Neural cell (in vitro differentiated cells): ENCODE measurements at regions not wholly inside any gene's neighbourhood (a gene's known extent, or its start where the extent isn't known, plus 50 kb on each side); places are given as distances from the start of the nearest gene placed in this dataset.
"Not testable (repeated sequence)": the region's sequence is repeated elsewhere in the genome, so short reads cannot be mapped to it uniquely, and the experiment has no call there.

Experiments used
- H2AFZ ChIP-seq: fragments of 200-600, 300-800 bp; sonication (generic), shearing (Covaris generic); 2 replicates; pipeline ENCODE4 v1.6.0; 2014; ENCODE audit warnings: low read depth, mild to moderate bottlenecking, antibody characterized with exemption, low read length, moderate library complexity
- H3F3A ChIP-seq: fragments of 200-600 bp; shearing (Covaris generic); 2 replicates; pipeline ENCODE4 v1.6.1; 2016; ENCODE audit warnings: mild to moderate bottlenecking, moderate library complexity, mixed read lengths, antibody characterized with exemption, low read length; ENCODE audit not compliant: insufficient read depth, poor library complexity, severe bottlenecking
- H3K27ac ChIP-seq: fragments of 200-600, 300-800 bp; sonication (generic), shearing (Covaris generic); 2 replicates; pipeline ENCODE4 v1.5.1; 2014; ENCODE audit warnings: mild to moderate bottlenecking, low read length, moderate library complexity
- H3K27me3 ChIP-seq: fragments of 300-800, 200-600 bp; sonication (generic), shearing (Covaris generic); 2 replicates; pipeline ENCODE4 v1.6.0; 2014; ENCODE audit warnings: mild to moderate bottlenecking, low read depth, low read length, moderate library complexity; ENCODE audit not compliant: insufficient read depth
- H3K36me3 ChIP-seq: fragments of 300-800, 200-600 bp; sonication (generic), shearing (Covaris generic); 2 replicates; pipeline ENCODE4 v1.5.1; 2014; ENCODE audit warnings: mild to moderate bottlenecking, antibody characterized with exemption, low read length, moderate library complexity; ENCODE audit not compliant: insufficient read depth
- H3K4me2 ChIP-seq: fragments of 300-800, 200-600 bp; sonication (generic), shearing (Covaris generic); 2 replicates; pipeline ENCODE4 v1.6.0; 2014; ENCODE audit warnings: mild to moderate bottlenecking, low read length
- H3K4me3 ChIP-seq: fragments of 300-800, 200-600 bp; sonication (generic), shearing (Covaris generic); 2 replicates; pipeline ENCODE4 v1.5.1; 2014; ENCODE audit warnings: mild to moderate bottlenecking, low read length, moderate library complexity
- H3K79me2 ChIP-seq: fragments of 200-600 bp; shearing (Covaris generic); replicated peaks from 2 replicates; pipeline ENCODE4 v1.6.0; 2014; ENCODE audit warnings: mild to moderate bottlenecking, low read length, moderate library complexity; ENCODE audit not compliant: insufficient read depth
- H3K9ac ChIP-seq: fragments of 300-800, 200-600 bp; sonication (generic), shearing (Covaris generic); 2 replicates; pipeline ENCODE4 v1.6.1; 2016; ENCODE audit warnings: mild to moderate bottlenecking, low read length, mixed read lengths
- H3K9me2 ChIP-seq: fragments of 200-600 bp; shearing (Covaris generic); 2 replicates; pipeline ENCODE4 v1.6.1; 2016; ENCODE audit warnings: mild to moderate bottlenecking, low read length, mixed read lengths; ENCODE audit not compliant: insufficient read depth
- H3K9me3 ChIP-seq: fragments of 200-600, 300-800 bp; sonication (generic), shearing (Covaris generic); 2 replicates; pipeline ENCODE4 v1.6.1; 2016; ENCODE audit warnings: mild to moderate bottlenecking, mixed run types, low read length, moderate library complexity, mixed read lengths
- H4K20me1 ChIP-seq: fragments of 200-600 bp; shearing (Covaris generic); 2 replicates; pipeline ENCODE4 v1.6.1; 2016; ENCODE audit warnings: mild to moderate bottlenecking, mixed run types; ENCODE audit not compliant: insufficient read depth
- EP300 ChIP-seq: fragments of 450-650 bp; conservative IDR thresholded peaks from 2 replicates; pipeline ENCODE4 v1.6.1; 2014; ENCODE audit warnings: antibody characterized with exemption, mild to moderate bottlenecking, moderate library complexity; ENCODE audit not compliant: poor library complexity, severe bottlenecking
- EZH2 ChIP-seq: fragments of 200-600, 300-800 bp; shearing (Covaris generic), sonication (generic); IDR thresholded peaks from 2 replicates; pipeline ENCODE4 v1.6.1; 2014; ENCODE audit warnings: antibody characterized with exemption, low read length, borderline replicate concordance, mild to moderate bottlenecking; ENCODE audit not compliant: insufficient read depth, poor library complexity, severe bottlenecking
- MXI1 ChIP-seq: fragments of 450-650 bp; conservative IDR thresholded peaks from 2 replicates; pipeline ENCODE4 v1.6.1; 2014; ENCODE audit warnings: antibody characterized with exemption, mild to moderate bottlenecking; ENCODE audit not compliant: poor library complexity, severe bottlenecking
- POLR2AphosphoS5 ChIP-seq: IDR thresholded peaks from 2 replicates; pipeline ENCODE4 v1.6.1; 2012
- RAD21 ChIP-seq: fragments of 450-650 bp; conservative IDR thresholded peaks from 2 replicates; pipeline ENCODE4 v1.6.1; 2014; ENCODE audit warnings: antibody characterized with exemption, mild to moderate bottlenecking, moderate library complexity
- REST ChIP-seq: IDR thresholded peaks from 2 replicates; pipeline ENCODE4 v1.6.1; 2012; ENCODE audit warnings: borderline replicate concordance
- SMC3 ChIP-seq: fragments of 450-650 bp; conservative IDR thresholded peaks from 2 replicates; pipeline ENCODE4 v1.6.1; 2014; ENCODE audit warnings: antibody characterized with exemption, mild to moderate bottlenecking, moderate library complexity; ENCODE audit not compliant: poor library complexity
- TAF1 ChIP-seq: IDR thresholded peaks from 2 replicates; pipeline ENCODE4 v1.6.1; 2012; ENCODE audit warnings: low read depth
- TF ChIP-seq, protein P1 (sequence below): fragments of 450-650 bp; IDR thresholded peaks from 2 replicates; pipeline ENCODE4 v1.5.1; 2014; ENCODE audit warnings: antibody characterized with exemption, mild to moderate bottlenecking, moderate library complexity; ENCODE audit not compliant: poor library complexity, severe bottlenecking

DNA sequence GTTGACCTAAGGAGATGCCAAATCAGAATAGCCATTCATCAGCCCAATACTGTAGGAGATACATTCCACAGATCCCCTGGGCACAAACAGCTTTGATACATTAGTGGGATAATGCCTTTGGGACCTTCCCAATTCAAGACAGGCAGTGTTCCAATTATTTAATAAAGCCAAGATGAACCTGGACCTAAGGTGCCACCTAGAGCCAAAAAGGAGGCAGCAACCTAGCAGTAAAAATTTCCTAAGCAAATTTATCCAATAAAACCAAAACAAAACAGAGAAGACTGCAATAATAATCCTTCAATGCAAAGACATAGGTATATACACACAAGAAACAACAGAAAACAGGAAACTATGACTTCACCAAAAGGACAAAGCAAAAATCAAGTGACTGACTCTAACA lies 253.0 kb downstream of the HINT1 start:
- Histone ChIP-seq H3K9me2 (no peaks in the 10 kb centered on the region), H3K27me3 (no peaks in the 10 kb centered on the region), H3K9ac (no peak overlapping the region), H3K27ac (no peak overlapping the region), H3K9me3 (peaks cover 3% of the 10 kb centered on the region), H3K79me2 (no peaks in the 10 kb centered on the region), H3K36me3 (no peaks in the 10 kb centered on the region), H3K4me3 (no peak overlapping the region), H2AFZ (no peak overlapping the region), H3F3A (no peaks in the 10 kb centered on the region), H3K4me2 (no peak overlapping the region), H4K20me1 (no peaks in the 10 kb centered on the region)
- TF ChIP-seq RAD21: no peak
- TF ChIP-seq, protein P1, sequence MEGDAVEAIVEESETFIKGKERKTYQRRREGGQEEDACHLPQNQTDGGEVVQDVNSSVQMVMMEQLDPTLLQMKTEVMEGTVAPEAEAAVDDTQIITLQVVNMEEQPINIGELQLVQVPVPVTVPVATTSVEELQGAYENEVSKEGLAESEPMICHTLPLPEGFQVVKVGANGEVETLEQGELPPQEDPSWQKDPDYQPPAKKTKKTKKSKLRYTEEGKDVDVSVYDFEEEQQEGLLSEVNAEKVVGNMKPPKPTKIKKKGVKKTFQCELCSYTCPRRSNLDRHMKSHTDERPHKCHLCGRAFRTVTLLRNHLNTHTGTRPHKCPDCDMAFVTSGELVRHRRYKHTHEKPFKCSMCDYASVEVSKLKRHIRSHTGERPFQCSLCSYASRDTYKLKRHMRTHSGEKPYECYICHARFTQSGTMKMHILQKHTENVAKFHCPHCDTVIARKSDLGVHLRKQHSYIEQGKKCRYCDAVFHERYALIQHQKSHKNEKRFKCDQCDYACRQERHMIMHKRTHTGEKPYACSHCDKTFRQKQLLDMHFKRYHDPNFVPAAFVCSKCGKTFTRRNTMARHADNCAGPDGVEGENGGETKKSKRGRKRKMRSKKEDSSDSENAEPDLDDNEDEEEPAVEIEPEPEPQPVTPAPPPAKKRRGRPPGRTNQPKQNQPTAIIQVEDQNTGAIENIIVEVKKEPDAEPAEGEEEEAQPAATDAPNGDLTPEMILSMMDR: no peak
- TF ChIP-seq TAF1: no peak
- TF ChIP-seq EZH2: no peak
- TF ChIP-seq REST: no peak
- TF ChIP-seq POLR2AphosphoS5: no peak
- no peak for TF ChIP-seq MXI1
- TF ChIP-seq EP300: no peak
- no peak for TF ChIP-seq SMC3

GRCh38 chr5:130908186-130908585 lies 256.9 kb downstream of the HINT1 start:
- Histone ChIP-seq H3K27ac (no peak overlapping the region), H3K9me3 (no peaks in the 10 kb centered on the region), H3K36me3 (no peaks in the 10 kb centered on the region), H3F3A (no peaks in the 10 kb centered on the region), H3K9ac (no peak overlapping the region), H3K4me3 (no peak overlapping the region), H3K27me3 (no peaks in the 10 kb centered on the region), H3K9me2 (no peaks in the 10 kb centered on the region), H3K4me2 (no peak overlapping the region), H4K20me1 (no peaks in the 10 kb centered on the region), H2AFZ (no peak overlapping the region), H3K79me2 (no peaks in the 10 kb centered on the region)
- TF ChIP-seq MXI1: no peak
- TF ChIP-seq, protein P1: no peak
- TF ChIP-seq SMC3: no peak
- TF ChIP-seq EP300: no peak
- TF ChIP-seq EZH2: no peak
- no peak for TF ChIP-seq POLR2AphosphoS5
- TF ChIP-seq RAD21: no peak
- no peak for TF ChIP-seq TAF1
- TF ChIP-seq REST: no peak

GRCh38 chr5:130897537-130898195 lies 267.4 kb downstream of the HINT1 start:
- H3F3A ChIP-seq, H3K4me3 ChIP-seq, H3K27me3 ChIP-seq, H3K9ac ChIP-seq, H3K4me2 ChIP-seq, H4K20me1 ChIP-seq, H3K9me2 ChIP-seq, H3K9me3 ChIP-seq, H3K36me3 ChIP-seq, H3K27ac ChIP-seq, H3K79me2 ChIP-seq, H2AFZ ChIP-seq: not testable (repeated sequence)
